Gastrocnemius medialis (tissue), 4 donors: ENCODE measurements at regions not wholly inside any gene's neighbourhood (a gene's known extent, or its start where the extent isn't known, plus 50 kb on each side); places are given as distances from the start of the nearest gene placed in this dataset.

Experiments used
- ATAC-seq, 2 donors: fragments of 150-250 bp; one replicate each; pipeline ENCODE4 v1.9.1; 2016
- DNase-seq, 2 donors: peaks; one replicate each; pipeline ENCODE4 v3.0.0-alpha.2; 2019
- H3K27ac ChIP-seq, 4 donors: fragments of 200-600 bp; sonication (generic); 1 replicate in 1 of 4; 2 replicates in 3 of 4; pipeline ENCODE4 v1.5.1; 2016 to 2018; ENCODE audit warnings: mild to moderate bottlenecking in 2 of 4, moderate library complexity in 1 of 4
- H3K27me3 ChIP-seq, 3 donors: fragments of 200-600 bp; sonication (generic) in 2 of 3; 1 replicate in 1 of 3; 2 replicates in 2 of 3; pipeline versions ENCODE4 v1.5.1 to v1.6.0; 2016 to 2019; ENCODE audit warnings: mild to moderate bottlenecking in 1 of 3, moderate library complexity in 1 of 3
- H3K36me3 ChIP-seq, 2 donors: fragments of 200-600 bp; sonication (generic) in 1 of 2; one replicate each; pipeline ENCODE4 v1.5.1; 2017 to 2018
- H3K4me1 ChIP-seq, 2 donors: fragments of 200-600 bp; sonication (generic) in 1 of 2; one replicate each; pipeline ENCODE4 v1.5.1; 2016 to 2017; ENCODE audit warnings: mild to moderate bottlenecking in 2 of 2
- H3K4me3 ChIP-seq, 4 donors: fragments of 200-600 bp; sonication (generic) in 3 of 4; 1 replicate in 1 of 4; 2 replicates in 3 of 4; pipeline ENCODE4 v1.5.1; 2016 to 2019; ENCODE audit warnings: mild to moderate bottlenecking in 2 of 4
- H3K9me3 ChIP-seq, 3 donors: fragments of 200-600 bp; sonication (generic) in 2 of 3; 1 replicate in 1 of 3; 2 replicates in 2 of 3; pipeline ENCODE4 v1.5.1; 2016 to 2019
- POLR2A ChIP-seq, 2 donors: fragments of 450-650 bp; IDR thresholded peaks; one replicate each; pipeline ENCODE4 v1.6.1; 2017; ENCODE audit warnings: antibody characterized with exemption in 2 of 2, mild to moderate bottlenecking in 2 of 2, moderate library complexity in 2 of 2
- in situ Hi-C, 4 donors: fragments of 200-750 bp; cut with MboI; loops; one replicate each; pipeline versions ENCODE4 v1.15.0 to v1.8.0; 2017; ENCODE audit warnings: low sequenced_read_pairs in 4 of 4
- intact Hi-C: fragments of 100-400 bp; cut with DNase I; formaldehyde crosslinking; loops from one replicate; pipeline ENCODE4 v1.15.1; 2023; ENCODE audit warnings: low total_unique reads
- TF ChIP-seq, protein P1 (sequence below), 5 experiments: fragments of 450-650 bp in 3 of 5; fragments of 200-600 bp in 2 of 5; sonication (generic) in 2 of 5; IDR thresholded peaks in 4 of 5; conservative IDR thresholded peaks in 1 of 5; 1 replicate in 4 of 5; 2 replicates in 1 of 5; pipeline ENCODE4 v1.5.1; 2016 to 2019; ENCODE audit warnings: antibody characterized with exemption in 5 of 5, mild to moderate bottlenecking in 3 of 5, moderate library complexity in 3 of 5

DNA sequence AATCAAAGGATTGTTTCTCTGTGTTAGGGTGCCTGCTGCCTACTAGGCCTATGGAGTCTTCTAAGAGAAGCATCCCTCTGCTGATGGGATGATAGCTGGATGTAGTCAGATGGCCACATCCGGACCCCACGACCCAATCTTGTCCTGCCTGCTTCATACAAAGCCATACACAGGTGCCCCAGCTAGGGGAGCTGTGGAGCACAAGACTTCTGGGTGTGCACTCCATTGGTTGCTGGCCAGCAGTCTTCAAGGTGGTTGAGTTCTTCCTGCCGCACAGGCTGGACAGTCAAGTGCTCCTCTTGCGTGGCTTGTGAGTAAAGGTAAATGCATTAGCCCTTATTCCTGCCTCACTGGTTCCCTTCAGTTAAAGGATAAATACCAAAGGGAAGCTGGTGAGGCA, 120.2 kb downstream of the TEX36 start:
- ATAC-seq (no peak), DNase-seq (no peak)
- Histone ChIP-seq H3K27me3 (peaks cover 0 to 2% (median 0%) of the 10 kb centered on the region in 3 donors), H3K27ac (no peak overlapping the region), H3K4me3 (no peak overlapping the region), H3K4me1 (no peaks in the 10 kb centered on the region), H3K36me3 (no peaks in the 10 kb centered on the region), H3K9me3 (no peaks in the 10 kb centered on the region)
- in situ Hi-C loops, result no loop called here
- intact Hi-C loops, result no loop called here
- TF ChIP-seq POLR2A (IDR thresholded peaks at IDR 0.05), result no peak
- TF ChIP-seq, protein P1, sequence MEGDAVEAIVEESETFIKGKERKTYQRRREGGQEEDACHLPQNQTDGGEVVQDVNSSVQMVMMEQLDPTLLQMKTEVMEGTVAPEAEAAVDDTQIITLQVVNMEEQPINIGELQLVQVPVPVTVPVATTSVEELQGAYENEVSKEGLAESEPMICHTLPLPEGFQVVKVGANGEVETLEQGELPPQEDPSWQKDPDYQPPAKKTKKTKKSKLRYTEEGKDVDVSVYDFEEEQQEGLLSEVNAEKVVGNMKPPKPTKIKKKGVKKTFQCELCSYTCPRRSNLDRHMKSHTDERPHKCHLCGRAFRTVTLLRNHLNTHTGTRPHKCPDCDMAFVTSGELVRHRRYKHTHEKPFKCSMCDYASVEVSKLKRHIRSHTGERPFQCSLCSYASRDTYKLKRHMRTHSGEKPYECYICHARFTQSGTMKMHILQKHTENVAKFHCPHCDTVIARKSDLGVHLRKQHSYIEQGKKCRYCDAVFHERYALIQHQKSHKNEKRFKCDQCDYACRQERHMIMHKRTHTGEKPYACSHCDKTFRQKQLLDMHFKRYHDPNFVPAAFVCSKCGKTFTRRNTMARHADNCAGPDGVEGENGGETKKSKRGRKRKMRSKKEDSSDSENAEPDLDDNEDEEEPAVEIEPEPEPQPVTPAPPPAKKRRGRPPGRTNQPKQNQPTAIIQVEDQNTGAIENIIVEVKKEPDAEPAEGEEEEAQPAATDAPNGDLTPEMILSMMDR (IDR thresholded peaks at IDR 0.05 in 4 of 5, conservative IDR thresholded peaks at IDR 0.05 in 1 of 5), result no peak

DNA sequence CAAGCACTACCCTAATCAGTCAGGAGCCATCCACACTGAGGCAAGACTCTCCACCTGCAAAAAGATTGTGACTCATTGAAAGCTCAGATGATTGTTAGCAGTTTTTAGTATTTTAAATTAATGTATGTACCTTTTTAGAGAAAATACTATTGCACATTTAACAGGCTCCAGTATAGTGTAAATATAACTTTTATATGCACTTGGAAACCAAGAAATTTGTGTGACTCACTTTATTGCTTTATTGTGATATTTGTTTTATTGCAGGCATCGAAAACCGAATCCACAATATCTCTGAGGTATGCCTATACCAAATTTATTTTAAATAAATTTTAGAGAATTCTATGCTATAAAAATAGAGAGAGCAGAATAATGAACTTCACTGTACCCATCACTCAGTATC, 122.0 kb downstream of the TEX36 start:
- DNase-seq, result no peak
- TF ChIP-seq, protein P1 (IDR thresholded peaks at IDR 0.05 in 4 of 5, conservative IDR thresholded peaks at IDR 0.05 in 1 of 5), result no peak
- TF ChIP-seq POLR2A (IDR thresholded peaks at IDR 0.05), result no peak
- no peak for ATAC-seq
- in situ Hi-C loops, result no loop called here
- H3K4me3 ChIP-seq, result no peak overlapping the region
- H3K36me3 ChIP-seq, result no peaks in the 10 kb centered on the region
- H3K27ac ChIP-seq, result no peak overlapping the region
- H3K9me3 ChIP-seq, result no peaks in the 10 kb centered on the region
- no peaks in the 10 kb centered on the region for H3K4me1 ChIP-seq
- intact Hi-C loops, result no loop called here
- peaks cover 0 to 5% (median 2%) of the 10 kb centered on the region in 3 donors for H3K27me3 ChIP-seq

DNA sequence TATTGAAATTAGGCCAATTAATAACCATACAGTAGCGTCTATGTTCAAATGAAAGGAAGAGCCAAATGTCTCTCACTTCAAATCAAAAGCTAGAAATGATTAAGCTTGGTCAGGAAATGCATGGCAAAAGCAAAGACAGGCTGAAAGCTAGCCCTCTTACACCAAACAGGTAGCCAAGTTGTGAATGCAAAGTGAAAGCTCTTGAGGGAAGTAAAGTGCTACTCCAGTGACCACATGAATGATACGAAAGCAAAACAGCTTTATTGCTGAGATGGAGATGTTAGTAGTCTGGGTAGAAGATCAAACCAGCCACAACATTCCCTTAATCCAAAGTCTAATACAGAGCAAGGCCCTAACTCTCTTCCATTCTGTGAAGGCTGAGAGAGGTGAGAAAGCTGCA, 123.8 kb downstream of the TEX36 start:
- DNase-seq (no peak), ATAC-seq (no peak)
- H3K27ac ChIP-seq, result no peak overlapping the region
- in situ Hi-C loops, result no loop called here
- intact Hi-C loops, result no loop called here
- H3K27me3 ChIP-seq, result peaks cover 0 to 6% (median 2%) of the 10 kb centered on the region in 3 donors
- H3K36me3 ChIP-seq, result no peaks in the 10 kb centered on the region
- H3K4me1 ChIP-seq, result no peaks in the 10 kb centered on the region
- TF ChIP-seq POLR2A (IDR thresholded peaks at IDR 0.05), result no peak
- H3K9me3 ChIP-seq, result no peaks in the 10 kb centered on the region
- H3K4me3 ChIP-seq, result no peak overlapping the region

DNA sequence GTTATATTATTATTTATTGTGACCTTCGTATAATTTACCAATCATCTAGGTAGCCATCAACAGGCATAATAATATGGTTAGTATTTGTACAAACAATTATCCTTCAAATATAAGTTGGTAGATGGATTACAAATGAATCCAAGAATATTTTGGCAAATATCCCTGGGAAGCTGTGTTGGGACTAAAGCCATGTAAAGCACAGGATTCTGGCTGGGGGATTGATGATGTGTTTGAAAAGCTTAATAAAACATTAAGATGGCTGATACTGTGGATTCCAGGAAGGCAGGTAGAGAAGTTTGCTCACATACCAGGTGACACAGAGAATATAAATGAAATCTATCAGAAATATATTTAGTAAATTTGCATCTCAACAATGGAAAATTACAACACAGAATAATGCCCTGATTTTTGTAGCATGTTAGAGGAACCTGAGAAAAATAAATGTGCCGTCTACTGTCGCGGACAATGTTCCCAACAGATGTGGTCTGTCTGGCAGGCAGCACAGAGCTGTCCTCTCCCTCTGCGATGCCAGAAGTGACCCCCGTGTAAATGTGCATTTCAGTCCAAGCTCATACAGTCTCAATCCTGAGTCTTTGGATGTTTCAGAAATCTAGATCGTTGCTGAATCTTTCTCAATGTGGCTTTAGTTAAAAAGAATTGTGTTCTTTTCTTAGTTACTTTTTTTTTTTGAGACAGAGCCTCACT, 125.0 kb downstream of the TEX36 start:
- in situ Hi-C loops (no loop called here), intact Hi-C loops (no loop called here)
- Histone ChIP-seq H3K4me3 (no peak overlapping the region), H3K4me1 (no peaks in the 10 kb centered on the region), H3K36me3 (no peaks in the 10 kb centered on the region), H3K27me3 (peaks cover 0 to 6% (median 2%) of the 10 kb centered on the region in 3 donors), H3K27ac (no peak overlapping the region), H3K9me3 (no peaks in the 10 kb centered on the region)
- no peak for DNase-seq
- no peak for ATAC-seq
- TF ChIP-seq, protein P1 (IDR thresholded peaks at IDR 0.05 in 4 of 5, conservative IDR thresholded peaks at IDR 0.05 in 1 of 5), result no peak
- TF ChIP-seq POLR2A (IDR thresholded peaks at IDR 0.05), result no peak

DNA sequence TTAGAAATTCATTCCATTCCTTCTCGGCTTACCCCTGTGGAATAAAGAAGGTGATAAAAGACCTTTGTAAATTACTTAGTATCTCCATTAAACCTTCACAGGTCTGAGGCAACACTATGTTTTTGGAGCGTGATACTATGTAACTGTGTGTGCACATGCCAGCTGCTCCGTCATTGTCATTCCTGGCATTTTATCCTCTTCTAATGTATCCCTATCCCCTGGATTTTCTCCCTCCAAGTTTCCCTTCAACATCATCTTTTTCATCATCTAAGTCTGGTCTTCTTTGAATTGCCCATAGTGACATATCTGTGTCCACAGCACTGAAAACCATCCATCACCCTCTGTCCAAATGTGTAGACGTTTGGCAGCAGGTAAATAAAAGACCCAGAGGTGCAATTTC, 125.7 kb downstream of the TEX36 start:
- no peak for ATAC-seq
- peaks cover 0 to 6% (median 0%) of the 10 kb centered on the region in 3 donors for H3K27me3 ChIP-seq
- no peaks in the 10 kb centered on the region for H3K36me3 ChIP-seq
- no peak for TF ChIP-seq POLR2A (IDR thresholded peaks at IDR 0.05)
- TF ChIP-seq, protein P1 (IDR thresholded peaks at IDR 0.05 in 4 of 5, conservative IDR thresholded peaks at IDR 0.05 in 1 of 5), result no peak
- intact Hi-C loops, result no loop called here
- H3K27ac ChIP-seq, result no peak overlapping the region
- no peaks in the 10 kb centered on the region for H3K4me1 ChIP-seq
- no peak overlapping the region for H3K4me3 ChIP-seq
- no peak for DNase-seq
- no peaks in the 10 kb centered on the region for H3K9me3 ChIP-seq
- in situ Hi-C loops, result no loop called here
